DND-41 (cell line): ENCODE measurements at regions not wholly inside any gene's neighbourhood (a gene's known extent, or its start where the extent isn't known, plus 50 kb on each side); places are given as distances from the start of the nearest gene placed in this dataset.

Experiments used
- EZH2 ChIP-seq: IDR thresholded peaks from 3 replicates; pipeline ENCODE4 v1.6.1; 2012; ENCODE audit warnings: borderline replicate concordance, low read depth, mild to moderate bottlenecking, moderate library complexity, low read length, inconsistent platforms; ENCODE audit not compliant: severe bottlenecking
- TF ChIP-seq, protein P1 (sequence below): IDR thresholded peaks from 2 replicates; pipeline ENCODE4 v1.5.1; 2012; ENCODE audit warnings: borderline replicate concordance, low read length, moderate library complexity, mild to moderate bottlenecking; ENCODE audit not compliant: poor library complexity, severe bottlenecking; ENCODE audit errors: extremely low read depth

DNA sequence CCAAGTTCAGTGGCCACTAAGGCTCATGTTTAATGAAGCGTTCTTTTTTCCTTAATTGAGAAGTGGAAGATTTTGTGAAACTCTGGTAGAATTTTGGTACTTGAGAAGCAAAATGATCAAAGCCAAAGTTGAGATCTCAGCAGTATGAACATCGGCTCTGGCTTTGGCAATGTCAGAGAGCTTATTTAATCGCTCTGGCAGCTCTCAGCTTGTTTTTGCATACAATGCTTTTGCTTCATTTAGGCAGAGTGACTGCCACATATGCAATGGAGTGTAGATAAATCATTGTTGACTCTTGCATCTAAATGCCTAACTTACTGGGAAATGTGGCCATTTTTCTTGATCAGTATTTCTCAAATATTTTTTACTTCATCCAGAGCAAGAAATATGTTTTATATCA lies 135.7 kb downstream of the AASDH start:
- TF ChIP-seq, protein P1, sequence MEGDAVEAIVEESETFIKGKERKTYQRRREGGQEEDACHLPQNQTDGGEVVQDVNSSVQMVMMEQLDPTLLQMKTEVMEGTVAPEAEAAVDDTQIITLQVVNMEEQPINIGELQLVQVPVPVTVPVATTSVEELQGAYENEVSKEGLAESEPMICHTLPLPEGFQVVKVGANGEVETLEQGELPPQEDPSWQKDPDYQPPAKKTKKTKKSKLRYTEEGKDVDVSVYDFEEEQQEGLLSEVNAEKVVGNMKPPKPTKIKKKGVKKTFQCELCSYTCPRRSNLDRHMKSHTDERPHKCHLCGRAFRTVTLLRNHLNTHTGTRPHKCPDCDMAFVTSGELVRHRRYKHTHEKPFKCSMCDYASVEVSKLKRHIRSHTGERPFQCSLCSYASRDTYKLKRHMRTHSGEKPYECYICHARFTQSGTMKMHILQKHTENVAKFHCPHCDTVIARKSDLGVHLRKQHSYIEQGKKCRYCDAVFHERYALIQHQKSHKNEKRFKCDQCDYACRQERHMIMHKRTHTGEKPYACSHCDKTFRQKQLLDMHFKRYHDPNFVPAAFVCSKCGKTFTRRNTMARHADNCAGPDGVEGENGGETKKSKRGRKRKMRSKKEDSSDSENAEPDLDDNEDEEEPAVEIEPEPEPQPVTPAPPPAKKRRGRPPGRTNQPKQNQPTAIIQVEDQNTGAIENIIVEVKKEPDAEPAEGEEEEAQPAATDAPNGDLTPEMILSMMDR: no peak
- TF ChIP-seq EZH2: no peak
